ENCODE measurements at regions not wholly inside any gene's neighbourhood (a gene's known extent, or its start where the extent isn't known, plus 50 kb on each side); places are given as distances from the start of the nearest gene placed in this dataset.

DNA sequence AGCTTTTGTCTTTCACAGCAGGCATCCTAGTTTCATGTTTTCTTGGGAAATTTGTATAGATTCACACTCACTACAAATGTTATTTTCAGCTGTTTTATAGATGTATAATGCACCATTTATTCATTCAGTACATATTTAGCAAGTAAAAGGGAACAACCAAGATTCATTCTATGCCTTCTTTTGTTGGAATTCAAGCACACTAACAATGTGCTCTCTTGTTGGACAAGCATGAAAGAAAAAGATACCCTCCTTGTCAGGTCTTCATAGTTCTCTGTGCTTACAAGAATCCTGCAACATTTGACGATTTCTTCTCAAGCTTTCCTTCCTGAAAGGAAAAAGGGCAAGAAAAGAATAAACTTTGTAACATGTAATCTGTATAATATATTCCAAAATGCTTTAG lies 456.0 kb downstream of the USP25 start:
- no peak for TF ChIP-seq ZNF114 (CRISPR knock-in tag; IDR thresholded peaks at IDR 0.05)
- TF ChIP-seq, protein P1, sequence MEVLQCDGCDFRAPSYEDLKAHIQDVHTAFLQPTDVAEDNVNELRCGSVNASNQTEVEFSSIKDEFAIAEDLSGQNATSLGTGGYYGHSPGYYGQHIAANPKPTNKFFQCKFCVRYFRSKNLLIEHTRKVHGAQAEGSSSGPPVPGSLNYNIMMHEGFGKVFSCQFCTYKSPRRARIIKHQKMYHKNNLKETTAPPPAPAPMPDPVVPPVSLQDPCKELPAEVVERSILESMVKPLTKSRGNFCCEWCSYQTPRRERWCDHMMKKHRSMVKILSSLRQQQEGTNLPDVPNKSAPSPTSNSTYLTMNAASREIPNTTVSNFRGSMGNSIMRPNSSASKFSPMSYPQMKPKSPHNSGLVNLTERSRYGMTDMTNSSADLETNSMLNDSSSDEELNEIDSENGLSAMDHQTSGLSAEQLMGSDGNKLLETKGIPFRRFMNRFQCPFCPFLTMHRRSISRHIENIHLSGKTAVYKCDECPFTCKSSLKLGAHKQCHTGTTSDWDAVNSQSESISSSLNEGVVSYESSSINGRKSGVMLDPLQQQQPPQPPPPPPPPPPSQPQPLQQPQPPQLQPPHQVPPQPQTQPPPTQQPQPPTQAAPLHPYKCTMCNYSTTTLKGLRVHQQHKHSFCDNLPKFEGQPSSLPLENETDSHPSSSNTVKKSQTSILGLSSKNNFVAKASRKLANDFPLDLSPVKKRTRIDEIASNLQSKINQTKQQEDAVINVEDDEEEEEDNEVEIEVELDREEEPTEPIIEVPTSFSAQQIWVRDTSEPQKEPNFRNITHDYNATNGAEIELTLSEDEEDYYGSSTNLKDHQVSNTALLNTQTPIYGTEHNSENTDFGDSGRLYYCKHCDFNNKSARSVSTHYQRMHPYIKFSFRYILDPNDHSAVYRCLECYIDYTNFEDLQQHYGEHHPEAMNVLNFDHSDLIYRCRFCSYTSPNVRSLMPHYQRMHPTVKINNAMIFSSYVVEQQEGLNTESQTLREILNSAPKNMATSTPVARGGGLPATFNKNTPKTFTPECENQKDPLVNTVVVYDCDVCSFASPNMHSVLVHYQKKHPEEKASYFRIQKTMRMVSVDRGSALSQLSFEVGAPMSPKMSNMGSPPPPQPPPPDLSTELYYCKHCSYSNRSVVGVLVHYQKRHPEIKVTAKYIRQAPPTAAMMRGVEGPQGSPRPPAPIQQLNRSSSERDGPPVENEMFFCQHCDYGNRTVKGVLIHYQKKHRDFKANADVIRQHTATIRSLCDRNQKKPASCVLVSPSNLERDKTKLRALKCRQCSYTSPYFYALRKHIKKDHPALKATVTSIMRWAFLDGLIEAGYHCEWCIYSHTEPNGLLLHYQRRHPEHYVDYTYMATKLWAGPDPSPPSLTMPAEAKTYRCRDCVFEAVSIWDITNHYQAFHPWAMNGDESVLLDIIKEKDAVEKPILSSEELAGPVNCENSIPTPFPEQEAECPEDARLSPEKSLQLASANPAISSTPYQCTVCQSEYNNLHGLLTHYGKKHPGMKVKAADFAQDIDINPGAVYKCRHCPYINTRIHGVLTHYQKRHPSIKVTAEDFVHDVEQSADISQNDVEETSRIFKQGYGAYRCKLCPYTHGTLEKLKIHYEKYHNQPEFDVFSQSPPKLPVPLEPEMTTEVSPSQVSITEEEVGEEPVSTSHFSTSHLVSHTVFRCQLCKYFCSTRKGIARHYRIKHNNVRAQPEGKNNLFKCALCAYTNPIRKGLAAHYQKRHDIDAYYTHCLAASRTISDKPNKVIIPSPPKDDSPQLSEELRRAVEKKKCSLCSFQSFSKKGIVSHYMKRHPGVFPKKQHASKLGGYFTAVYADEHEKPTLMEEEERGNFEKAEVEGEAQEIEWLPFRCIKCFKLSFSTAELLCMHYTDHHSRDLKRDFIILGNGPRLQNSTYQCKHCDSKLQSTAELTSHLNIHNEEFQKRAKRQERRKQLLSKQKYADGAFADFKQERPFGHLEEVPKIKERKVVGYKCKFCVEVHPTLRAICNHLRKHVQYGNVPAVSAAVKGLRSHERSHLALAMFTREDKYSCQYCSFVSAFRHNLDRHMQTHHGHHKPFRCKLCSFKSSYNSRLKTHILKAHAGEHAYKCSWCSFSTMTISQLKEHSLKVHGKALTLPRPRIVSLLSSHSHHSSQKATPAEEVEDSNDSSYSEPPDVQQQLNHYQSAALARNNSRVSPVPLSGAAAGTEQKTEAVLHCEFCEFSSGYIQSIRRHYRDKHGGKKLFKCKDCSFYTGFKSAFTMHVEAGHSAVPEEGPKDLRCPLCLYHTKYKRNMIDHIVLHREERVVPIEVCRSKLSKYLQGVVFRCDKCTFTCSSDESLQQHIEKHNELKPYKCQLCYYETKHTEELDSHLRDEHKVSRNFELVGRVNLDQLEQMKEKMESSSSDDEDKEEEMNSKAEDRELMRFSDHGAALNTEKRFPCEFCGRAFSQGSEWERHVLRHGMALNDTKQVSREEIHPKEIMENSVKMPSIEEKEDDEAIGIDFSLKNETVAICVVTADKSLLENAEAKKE (CRISPR knock-in tag; IDR thresholded peaks at IDR 0.05), result no peak
- no peak for TF ChIP-seq EZH2phosphoT487 (IDR thresholded peaks at IDR 0.05; ENCODE audit: unreplicated experiment)
- TF ChIP-seq CREB1 (CRISPR knock-in tag; IDR thresholded peaks at IDR 0.05; ENCODE audit: low read depth), result no peak
- ATAC-seq, result no peak
- no peak overlapping the region for H2AFZ ChIP-seq
- no peaks in the 10 kb centered on the region for H3K9me2 ChIP-seq (ENCODE audit: insufficient read depth)
- no peak for DNase-seq (ENCODE audit: low spot score)
- no peaks in the 10 kb centered on the region for H3F3A ChIP-seq (replicated peaks; ENCODE audit: low read depth)
- no peaks in the 10 kb centered on the region for H3K79me2 ChIP-seq (replicated peaks; ENCODE audit: insufficient read depth)
- H3K27ac ChIP-seq (ENCODE audit: low read depth), result no peak overlapping the region
- H3K36me3 ChIP-seq (ENCODE audit: insufficient read depth), result no peaks in the 10 kb centered on the region
- H3K4me2 ChIP-seq, result no peak overlapping the region
- H3K27ac Mint-ChIP-seq, result no peak overlapping the region
- no peaks in the 10 kb centered on the region for H4K20me1 ChIP-seq (replicated peaks; ENCODE audit: insufficient read depth)
- peaks cover 14% of the 10 kb centered on the region; the same call in 2 of the 3 replicates for H3K4me1 Mint-ChIP-seq
- no peaks in the 10 kb centered on the region for H3K27me3 ChIP-seq (ENCODE audit: insufficient read depth)
- H3K36me3 Mint-ChIP-seq (ENCODE audit: low read depth), result no peaks in the 10 kb centered on the region
- H3K4me3 Mint-ChIP-seq, result no peak overlapping the region
- no peak overlapping the region for H3K4me3 ChIP-seq
- no peaks in the 10 kb centered on the region for H3K27me3 Mint-ChIP-seq (ENCODE audit: insufficient read depth, low read depth, poor library complexity)
- H3K4me1 ChIP-seq (ENCODE audit: insufficient read depth), result no peaks in the 10 kb centered on the region; the same call in 1 of the 2 replicates
- H3K9me3 Mint-ChIP-seq, result no peaks in the 10 kb centered on the region; the same call in 2 of the 3 replicates

- Histone ChIP-seq H3K4me2 (no peak overlapping the region), H4K20me1 (replicated peaks; ENCODE audit: insufficient read depth) (no peaks in the 10 kb centered on the region), H3K4me1 (ENCODE audit: insufficient read depth) (no peaks in the 10 kb centered on the region; the same call in 1 of the 2 replicates), H2AFZ (no peak overlapping the region; the same call in 1 of the 2 replicates), H3K4me3 (no peak overlapping the region), H3K36me3 (ENCODE audit: insufficient read depth) (no peaks in the 10 kb centered on the region), H3K9me2 (ENCODE audit: insufficient read depth) (no peaks in the 10 kb centered on the region), H3K79me2 (replicated peaks; ENCODE audit: insufficient read depth) (no peaks in the 10 kb centered on the region), H3K27me3 (ENCODE audit: insufficient read depth) (no peaks in the 10 kb centered on the region), H3K27ac (ENCODE audit: low read depth) (no peak overlapping the region), H3F3A (replicated peaks; ENCODE audit: low read depth) (no peaks in the 10 kb centered on the region)
- Mint-ChIP-seq H3K36me3 (ENCODE audit: low read depth) (no peaks in the 10 kb centered on the region), H3K27ac (no peak overlapping the region), H3K9me3 (no peaks in the 10 kb centered on the region; the same call in 2 of the 3 replicates), H3K4me3 (no peak overlapping the region), H3K4me1 (peaks cover 7% of the 10 kb centered on the region; the same call in 2 of the 3 replicates), H3K27me3 (ENCODE audit: insufficient read depth, low read depth, poor library complexity) (peaks cover 2% of the 10 kb centered on the region)
- DNase-seq (ENCODE audit: low spot score) (no peak), ATAC-seq (no peak)
- TF ChIP-seq NANOG (IDR thresholded peaks at IDR 0.05; ENCODE audit: borderline replicate concordance), result no peak
- TF ChIP-seq, protein P1 (CRISPR knock-in tag; IDR thresholded peaks at IDR 0.05), result no peak
Measured at GRCh38 chr21:16186742-16187141, 457.0 kb downstream of the USP25 start.

All from GM23338 (cell line).